ENCODE measurements at regions not wholly inside any gene's neighbourhood (a gene's known extent, or its start where the extent isn't known, plus 50 kb on each side); places are given as distances from the start of the nearest gene placed in this dataset.

- intact Hi-C loops (cut with DNase I) = loop anchor here (10.0 kb wide), 1 partner anchor 259 kb away; the partner anchor contains the start of gene NTF3
- 98% methylated on average over 2 of the region's 2 CpGs for WGBS
- Histone ChIP-seq H3K4me1 (replicated peaks) (no peaks in the 10 kb centered on the region), H3K36me3 (no peaks in the 10 kb centered on the region), H3K9me3 (no peaks in the 10 kb centered on the region), H3K4me3 (no peak overlapping the region), H3K27ac (no peak overlapping the region), H3K27me3 (replicated peaks; ENCODE audit: insufficient read depth) (no peaks in the 10 kb centered on the region)
- TF ChIP-seq POLR2AphosphoS5 (IDR thresholded peaks at IDR 0.05) (no peak), CTCF (IDR thresholded peaks at IDR 0.05) (no peak), POLR2A (IDR thresholded peaks at IDR 0.05) (no peak)
- no peak for DNase-seq (ENCODE audit: low spot score)
These were observed 132.4 kb downstream of the KCNA5 start for GRCh38 chr12:5176036-5176435.

GRCh38 chr12:5177096-5177495 lies 133.4 kb downstream of the KCNA5 start:
- H3K4me1 ChIP-seq (replicated peaks) = no peaks in the 10 kb centered on the region
- no peak for TF ChIP-seq POLR2A (IDR thresholded peaks at IDR 0.05)
- no peaks in the 10 kb centered on the region for H3K27me3 ChIP-seq (replicated peaks; ENCODE audit: insufficient read depth)
- DNase-seq (ENCODE audit: low spot score) = no peak
- no peak overlapping the region for H3K4me3 ChIP-seq
- H3K9me3 ChIP-seq = no peaks in the 10 kb centered on the region
- 42% methylated on average over 3 of the region's 3 CpGs for WGBS
- no peak overlapping the region for H3K27ac ChIP-seq
- intact Hi-C loops (cut with DNase I) = loop anchor here (10.0 kb wide), 1 partner anchor 258 kb away; the partner anchor contains the start of gene NTF3
- no peaks in the 10 kb centered on the region for H3K36me3 ChIP-seq

GRCh38 chr12:5177731-5178130 lies 134.1 kb downstream of the KCNA5 start:
- H3K27me3 ChIP-seq (replicated peaks; ENCODE audit: insufficient read depth) = no peaks in the 10 kb centered on the region
- no peak for DNase-seq (ENCODE audit: low spot score)
- intact Hi-C loops (cut with DNase I) = loop anchor here (10.0 kb wide), 1 partner anchor 257 kb away; the partner anchor contains the start of gene NTF3
- H3K9me3 ChIP-seq = no peaks in the 10 kb centered on the region
- H3K36me3 ChIP-seq = no peaks in the 10 kb centered on the region
- TF ChIP-seq CTCF (IDR thresholded peaks at IDR 0.05) = no peak
- no peak for TF ChIP-seq POLR2AphosphoS5 (IDR thresholded peaks at IDR 0.05)
- no peaks in the 10 kb centered on the region for H3K4me1 ChIP-seq (replicated peaks)
- H3K4me3 ChIP-seq = no peak overlapping the region
- H3K27ac ChIP-seq = no peak overlapping the region
- 85% methylated on average over 2 of the region's 2 CpGs for WGBS

GRCh38 chr12:5178571-5178970 lies 134.9 kb downstream of the KCNA5 start:
- 58% methylated on average over 4 of the region's 4 CpGs for WGBS
- Histone ChIP-seq H3K27me3 (replicated peaks; ENCODE audit: insufficient read depth) (no peaks in the 10 kb centered on the region), H3K9me3 (no peaks in the 10 kb centered on the region), H3K4me1 (replicated peaks) (no peaks in the 10 kb centered on the region), H3K36me3 (no peaks in the 10 kb centered on the region), H3K4me3 (no peak overlapping the region), H3K27ac (no peak overlapping the region)
- no peak for TF ChIP-seq POLR2AphosphoS5 (IDR thresholded peaks at IDR 0.05)
- no peak for TF ChIP-seq CTCF (IDR thresholded peaks at IDR 0.05)
- no peak for TF ChIP-seq POLR2A (IDR thresholded peaks at IDR 0.05)
- no peak for DNase-seq (ENCODE audit: low spot score)
- intact Hi-C loops (cut with DNase I) = loop anchor here (10.0 kb wide), 1 partner anchor 256 kb away; the partner anchor contains the start of gene NTF3

GRCh38 chr12:5180496-5180895 lies 136.8 kb downstream of the KCNA5 start:
- H3K4me1 ChIP-seq (replicated peaks) = no peaks in the 10 kb centered on the region
- 93% methylated on average over 5 of the region's 5 CpGs for WGBS
- no peak for DNase-seq (ENCODE audit: low spot score)
- H3K36me3 ChIP-seq = no peaks in the 10 kb centered on the region
- no peaks in the 10 kb centered on the region for H3K27me3 ChIP-seq (replicated peaks; ENCODE audit: insufficient read depth)
- H3K27ac ChIP-seq = no peak overlapping the region
- no peak overlapping the region for H3K4me3 ChIP-seq
- H3K9me3 ChIP-seq = no peaks in the 10 kb centered on the region
- intact Hi-C loops (cut with DNase I) = no loop called here
- TF ChIP-seq POLR2A (IDR thresholded peaks at IDR 0.05) (no peak), CTCF (IDR thresholded peaks at IDR 0.05) (no peak), POLR2AphosphoS5 (IDR thresholded peaks at IDR 0.05) (no peak)
